ENCODE measurements at regions not wholly inside any gene's neighbourhood (a gene's known extent, or its start where the extent isn't known, plus 50 kb on each side); places are given as distances from the start of the nearest gene placed in this dataset.

- TF ChIP-seq SP1 (CRISPR knock-in tag; conservative IDR thresholded peaks at IDR 0.05) (no peak), ZNF232 (CRISPR knock-in tag; IDR thresholded peaks at IDR 0.05) (no peak), STAT6 (CRISPR knock-in tag; conservative IDR thresholded peaks at IDR 0.05; ENCODE audit: low read depth) (no peak), ATF3 (CRISPR knock-in tag; conservative IDR thresholded peaks at IDR 0.05) (no peak), GABPB1 (CRISPR knock-in tag; IDR thresholded peaks at IDR 0.05) (no peak)
- TF ChIP-seq, protein P1, sequence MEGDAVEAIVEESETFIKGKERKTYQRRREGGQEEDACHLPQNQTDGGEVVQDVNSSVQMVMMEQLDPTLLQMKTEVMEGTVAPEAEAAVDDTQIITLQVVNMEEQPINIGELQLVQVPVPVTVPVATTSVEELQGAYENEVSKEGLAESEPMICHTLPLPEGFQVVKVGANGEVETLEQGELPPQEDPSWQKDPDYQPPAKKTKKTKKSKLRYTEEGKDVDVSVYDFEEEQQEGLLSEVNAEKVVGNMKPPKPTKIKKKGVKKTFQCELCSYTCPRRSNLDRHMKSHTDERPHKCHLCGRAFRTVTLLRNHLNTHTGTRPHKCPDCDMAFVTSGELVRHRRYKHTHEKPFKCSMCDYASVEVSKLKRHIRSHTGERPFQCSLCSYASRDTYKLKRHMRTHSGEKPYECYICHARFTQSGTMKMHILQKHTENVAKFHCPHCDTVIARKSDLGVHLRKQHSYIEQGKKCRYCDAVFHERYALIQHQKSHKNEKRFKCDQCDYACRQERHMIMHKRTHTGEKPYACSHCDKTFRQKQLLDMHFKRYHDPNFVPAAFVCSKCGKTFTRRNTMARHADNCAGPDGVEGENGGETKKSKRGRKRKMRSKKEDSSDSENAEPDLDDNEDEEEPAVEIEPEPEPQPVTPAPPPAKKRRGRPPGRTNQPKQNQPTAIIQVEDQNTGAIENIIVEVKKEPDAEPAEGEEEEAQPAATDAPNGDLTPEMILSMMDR (IDR thresholded peaks at IDR 0.05) = no peak
Measured at GRCh38 chr1:5793516-5793915, 198.7 kb downstream of the NPHP4 start.

Data from WTC11 (cell line).